ENCODE measurements at regions not wholly inside any gene's neighbourhood (a gene's known extent, or its start where the extent isn't known, plus 50 kb on each side); places are given as distances from the start of the nearest gene placed in this dataset.

DNA sequence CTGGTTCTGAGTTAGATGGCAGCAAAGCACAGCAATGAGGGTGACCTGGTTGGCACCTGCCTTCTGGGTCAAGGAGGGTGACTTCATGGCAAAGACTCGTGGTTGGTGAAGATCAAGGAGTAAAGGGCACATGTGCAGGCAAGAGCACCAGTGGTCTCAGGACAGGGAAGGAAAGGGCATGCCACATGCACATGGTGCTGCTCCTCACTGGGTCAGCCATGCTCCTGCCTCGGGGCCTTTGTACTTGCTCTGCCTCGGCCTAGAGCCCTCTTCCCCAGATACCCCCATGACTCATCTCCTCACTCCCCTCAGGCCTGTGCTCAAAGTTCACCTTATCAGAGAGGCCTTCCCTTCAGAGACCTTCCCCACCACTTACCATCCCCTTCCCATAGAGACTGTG lies 106.7 kb upstream of the KDM7A start:
- Histone ChIP-seq H3K36me3 (ENCODE audit: insufficient read depth, low read length) (no peaks in the 10 kb centered on the region), H4K20me1 (ENCODE audit: insufficient read depth, low read length, poor library complexity, severe bottlenecking) (no peaks in the 10 kb centered on the region), H3F3A (ENCODE audit: low read depth) (no peaks in the 10 kb centered on the region), H3K9me2 (replicated peaks; ENCODE audit: low read depth, low read length) (no peaks in the 10 kb centered on the region), H3K4me3 (ENCODE audit: low read length, poor library complexity, severe bottlenecking) (no peak overlapping the region), H3K9me3 (ENCODE audit: insufficient read depth, low read depth, low read length) (no peaks in the 10 kb centered on the region), H3K4me2 (ENCODE audit: low read depth, low read length, poor library complexity, severe bottlenecking) (no peak overlapping the region), H3K27me3 (ENCODE audit: insufficient read depth, low read length, poor library complexity, severe bottlenecking) (no peaks in the 10 kb centered on the region), H3K9ac (ENCODE audit: low read depth, low read length, poor library complexity, severe bottlenecking) (no peak overlapping the region), H3K4me1 (ENCODE audit: insufficient read depth, low read length, poor library complexity, severe bottlenecking) (peaks cover 5% of the 10 kb centered on the region), H2AFZ (ENCODE audit: low read length) (no peak overlapping the region), H3K79me2 (ENCODE audit: insufficient read depth, low read length) (no peaks in the 10 kb centered on the region)
- TF ChIP-seq CTCF (conservative IDR thresholded peaks at IDR 0.05; ENCODE audit: low read length) (no peak), EZH2phosphoT487 (IDR thresholded peaks at IDR 0.05; ENCODE audit: borderline replicate concordance) (no peak)

GRCh38 chr7:140281960-140282359 lies 105.2 kb upstream of the KDM7A start:
- Histone ChIP-seq H4K20me1 (ENCODE audit: insufficient read depth, low read length, poor library complexity, severe bottlenecking) (no peaks in the 10 kb centered on the region), H3K9ac (ENCODE audit: low read depth, low read length, poor library complexity, severe bottlenecking) (no peak overlapping the region), H3K4me1 (ENCODE audit: insufficient read depth, low read length, poor library complexity, severe bottlenecking) (peaks cover 5% of the 10 kb centered on the region), H3K9me3 (ENCODE audit: insufficient read depth, low read depth, low read length) (no peaks in the 10 kb centered on the region), H3K79me2 (ENCODE audit: insufficient read depth, low read length) (no peaks in the 10 kb centered on the region), H3K27me3 (ENCODE audit: insufficient read depth, low read length, poor library complexity, severe bottlenecking) (no peaks in the 10 kb centered on the region), H3K36me3 (ENCODE audit: insufficient read depth, low read length) (no peaks in the 10 kb centered on the region), H3K9me2 (replicated peaks; ENCODE audit: low read depth, low read length) (no peaks in the 10 kb centered on the region), H3K4me3 (ENCODE audit: low read length, poor library complexity, severe bottlenecking) (no peak overlapping the region), H3K4me2 (ENCODE audit: low read depth, low read length, poor library complexity, severe bottlenecking) (no peak overlapping the region), H3F3A (ENCODE audit: low read depth) (no peaks in the 10 kb centered on the region), H2AFZ (ENCODE audit: low read length) (no peak overlapping the region)
- TF ChIP-seq CTCF (conservative IDR thresholded peaks at IDR 0.05; ENCODE audit: low read length): no peak
- TF ChIP-seq EZH2phosphoT487 (IDR thresholded peaks at IDR 0.05; ENCODE audit: borderline replicate concordance): no peak

GRCh38 chr7:140281255-140281654 lies 104.5 kb upstream of the KDM7A start:
- H3K4me2 ChIP-seq (ENCODE audit: low read depth, low read length, poor library complexity, severe bottlenecking): no peak overlapping the region
- no peaks in the 10 kb centered on the region for H3K36me3 ChIP-seq (ENCODE audit: insufficient read depth, low read length)
- H3K9me2 ChIP-seq (replicated peaks; ENCODE audit: low read depth, low read length): no peaks in the 10 kb centered on the region
- no peaks in the 10 kb centered on the region for H3K27me3 ChIP-seq (ENCODE audit: insufficient read depth, low read length, poor library complexity, severe bottlenecking)
- H3K9me3 ChIP-seq (ENCODE audit: insufficient read depth, low read depth, low read length): no peaks in the 10 kb centered on the region
- peaks cover 2% of the 10 kb centered on the region for H3K4me1 ChIP-seq (ENCODE audit: insufficient read depth, low read length, poor library complexity, severe bottlenecking)
- H3K9ac ChIP-seq (ENCODE audit: low read depth, low read length, poor library complexity, severe bottlenecking): no peak overlapping the region
- no peaks in the 10 kb centered on the region for H3F3A ChIP-seq (ENCODE audit: low read depth)
- no peaks in the 10 kb centered on the region for H3K79me2 ChIP-seq (ENCODE audit: insufficient read depth, low read length)
- H4K20me1 ChIP-seq (ENCODE audit: insufficient read depth, low read length, poor library complexity, severe bottlenecking): no peaks in the 10 kb centered on the region
- H2AFZ ChIP-seq (ENCODE audit: low read length): no peak overlapping the region
- no peak for TF ChIP-seq CTCF (conservative IDR thresholded peaks at IDR 0.05; ENCODE audit: low read length)
- H3K4me3 ChIP-seq (ENCODE audit: low read length, poor library complexity, severe bottlenecking): no peak overlapping the region
